IPS DF 6.9 (cell line): ENCODE measurements at regions not wholly inside any gene's neighbourhood (a gene's known extent, or its start where the extent isn't known, plus 50 kb on each side); places are given as distances from the start of the nearest gene placed in this dataset.
"Not testable (repeated sequence)": the region's sequence is repeated elsewhere in the genome, so short reads cannot be mapped to it uniquely, and the experiment has no call there.

ENCODE experiments used
- DNase-seq: peaks from one replicate; pipeline ENCODE4 v3.0.0-alpha.2; 2013; ENCODE audit warnings: low read depth, low spot score
- H3K27ac ChIP-seq: one replicate; pipeline ENCODE4 v1.5.1; 2013; ENCODE audit warnings: low read length, control low read depth
- H3K27me3 ChIP-seq: 2 replicates; pipeline ENCODE4 v1.6.1; 2013; ENCODE audit warnings: mild to moderate bottlenecking, low read length; ENCODE audit not compliant: control insufficient read depth, insufficient read depth
- H3K36me3 ChIP-seq: 2 replicates; pipeline ENCODE4 v1.6.1; 2013; ENCODE audit warnings: low read length; ENCODE audit not compliant: control insufficient read depth, insufficient read depth
- H3K4me1 ChIP-seq: 2 replicates; pipeline ENCODE4 v1.6.1; 2013; ENCODE audit warnings: low read length; ENCODE audit not compliant: control insufficient read depth, insufficient read depth
- H3K4me3 ChIP-seq: 2 replicates; pipeline ENCODE4 v1.5.1; 2013; ENCODE audit warnings: mild to moderate bottlenecking, low read length
- H3K9me3 ChIP-seq: 2 replicates; pipeline ENCODE4 v1.6.1; 2013; ENCODE audit warnings: low read length, inconsistent platforms; ENCODE audit not compliant: control insufficient read depth, insufficient read depth
- WGBS: extraction: QIAGEN DNeasy Blood & Tissue Kit; methylation state at CpG from one replicate; pipeline ENCODE4 v1.1.7; 2013; ENCODE audit warnings: mixed read lengths, missing lambda C conversion rate; ENCODE audit not compliant: insufficient read length, insufficient coverage; 5-methylcytosine and 5-hydroxymethylcytosine counted together

GRCh38 chrY:12212394-12212793 is 488.6 kb upstream of the USP9Y start:
- no peak for DNase-seq
- no peak overlapping the region for H3K4me3 ChIP-seq
- H3K4me1 ChIP-seq = no peaks in the 10 kb centered on the region
- no peaks in the 10 kb centered on the region for H3K27me3 ChIP-seq
- H3K9me3 ChIP-seq = no peaks in the 10 kb centered on the region; the same call in 1 of the 2 replicates
- no peak overlapping the region for H3K27ac ChIP-seq
- no peaks in the 10 kb centered on the region for H3K36me3 ChIP-seq

GRCh38 chrY:12215564-12216022 is 485.4 kb upstream of the USP9Y start:
- Histone ChIP-seq H3K9me3 (no peaks in the 10 kb centered on the region; the same call in 1 of the 2 replicates), H3K27ac (no peak overlapping the region), H3K27me3 (no peaks in the 10 kb centered on the region), H3K4me1 (no peaks in the 10 kb centered on the region), H3K4me3 (no peak overlapping the region), H3K36me3 (no peaks in the 10 kb centered on the region)
- DNase-seq = no peak

GRCh38 chrY:12230921-12231320 is 470.1 kb upstream of the USP9Y start:
- Histone ChIP-seq H3K27me3 (no peaks in the 10 kb centered on the region), H3K4me1 (no peaks in the 10 kb centered on the region), H3K36me3 (no peaks in the 10 kb centered on the region), H3K27ac (no peak overlapping the region), H3K9me3 (no peaks in the 10 kb centered on the region; the same call in 1 of the 2 replicates), H3K4me3 (no peak overlapping the region)
- WGBS = no CpG with 5 or more reads among the region's 1 CpG
- no peak for DNase-seq

- DNase-seq = no peak
- Histone ChIP-seq H3K27ac (no peak overlapping the region), H3K4me3 (no peak overlapping the region), H3K27me3 (no peaks in the 10 kb centered on the region), H3K4me1 (no peaks in the 10 kb centered on the region), H3K9me3 (no peaks in the 10 kb centered on the region; the same call in 1 of the 2 replicates), H3K36me3 (no peaks in the 10 kb centered on the region)
- WGBS = no CpG with 5 or more reads among the region's 4 CpGs
Measured at GRCh38 chrY:12236399-12236798, 464.6 kb upstream of the USP9Y start.

- not testable (repeated sequence) for H3K9me3 ChIP-seq, H3K4me1 ChIP-seq, DNase-seq, H3K27ac ChIP-seq, H3K27me3 ChIP-seq, H3K36me3 ChIP-seq, H3K4me3 ChIP-seq
- no CpG with 5 or more reads among the region's 2 CpGs for WGBS
Measured at GRCh38 chrY:12240326-12240725, 460.7 kb upstream of the USP9Y start.

- Histone ChIP-seq H3K27ac (no peak overlapping the region), H3K4me1 (no peaks in the 10 kb centered on the region), H3K9me3 (no peaks in the 10 kb centered on the region; the same call in 1 of the 2 replicates), H3K27me3 (no peaks in the 10 kb centered on the region), H3K4me3 (no peak overlapping the region), H3K36me3 (no peaks in the 10 kb centered on the region)
- no CpG with 5 or more reads among the region's 1 CpG for WGBS
- DNase-seq = no peak
Measured at GRCh38 chrY:12244146-12244545, 456.9 kb upstream of the USP9Y start.

GRCh38 chrY:12253756-12254155 is 447.3 kb upstream of the USP9Y start:
- H3K27ac ChIP-seq = no peak overlapping the region
- no CpG with 5 or more reads among the region's 11 CpGs for WGBS
- H3K9me3 ChIP-seq = no peaks in the 10 kb centered on the region
- no peaks in the 10 kb centered on the region for H3K4me1 ChIP-seq
- no peaks in the 10 kb centered on the region for H3K36me3 ChIP-seq
- DNase-seq = no peak
- no peaks in the 10 kb centered on the region for H3K27me3 ChIP-seq
- no peak overlapping the region for H3K4me3 ChIP-seq

GRCh38 chrY:12271162-12271561 is 429.9 kb upstream of the USP9Y start:
- H3K4me3 ChIP-seq = no peak overlapping the region
- H3K36me3 ChIP-seq = no peaks in the 10 kb centered on the region
- no peak overlapping the region for H3K27ac ChIP-seq
- no CpG with 5 or more reads among the region's 4 CpGs for WGBS
- DNase-seq = no peak
- no peaks in the 10 kb centered on the region for H3K9me3 ChIP-seq
- H3K4me1 ChIP-seq = no peaks in the 10 kb centered on the region
- H3K27me3 ChIP-seq = no peaks in the 10 kb centered on the region

- no peaks in the 10 kb centered on the region for H3K36me3 ChIP-seq
- H3K4me3 ChIP-seq = no peak overlapping the region
- H3K27ac ChIP-seq = no peak overlapping the region
- no peaks in the 10 kb centered on the region for H3K4me1 ChIP-seq
- no CpG with 5 or more reads among the region's 5 CpGs for WGBS
- DNase-seq = no peak
- H3K9me3 ChIP-seq = no peaks in the 10 kb centered on the region; the same call in 1 of the 2 replicates
- H3K27me3 ChIP-seq = no peaks in the 10 kb centered on the region
Measured at GRCh38 chrY:12285608-12286007, 415.4 kb upstream of the USP9Y start.

GRCh38 chrY:12288919-12289318 is 412.1 kb upstream of the USP9Y start:
- Histone ChIP-seq H3K4me3 (no peak overlapping the region), H3K27ac (no peak overlapping the region), H3K36me3 (no peaks in the 10 kb centered on the region), H3K9me3 (no peaks in the 10 kb centered on the region; the same call in 1 of the 2 replicates), H3K27me3 (no peaks in the 10 kb centered on the region), H3K4me1 (no peaks in the 10 kb centered on the region)
- WGBS = no CpG with 5 or more reads among the region's 3 CpGs
- DNase-seq = no peak

- no peak overlapping the region for H3K4me3 ChIP-seq
- no peaks in the 10 kb centered on the region for H3K36me3 ChIP-seq
- H3K27ac ChIP-seq = no peak overlapping the region
- no peaks in the 10 kb centered on the region for H3K27me3 ChIP-seq
- no CpG with 5 or more reads among the region's 1 CpG for WGBS
- H3K4me1 ChIP-seq = no peaks in the 10 kb centered on the region
- DNase-seq = no peak
- H3K9me3 ChIP-seq = no peaks in the 10 kb centered on the region; the same call in 1 of the 2 replicates
Measured at GRCh38 chrY:12289415-12289814, 411.6 kb upstream of the USP9Y start.
